SK-N-SH (cell line): ENCODE measurements at regions not wholly inside any gene's neighbourhood (a gene's known extent, or its start where the extent isn't known, plus 50 kb on each side); places are given as distances from the start of the nearest gene placed in this dataset.

ENCODE experiments used
- CTCF ChIA-PET: fragments of 300-600, 350-600 bp; formaldehyde crosslinking; extraction: SDS; loops from one replicate; lab custom pipeline; 2021; lab: Yijun Ruan, JAX
- POLR2A ChIA-PET: fragments of 350-600 bp; sonication (Branson Sonifier 250); formaldehyde crosslinking; extraction: SDS; loops from one replicate; lab custom pipeline; 2020; ENCODE audit warnings: antibody characterized with exemption, inconsistent platforms; lab: Yijun Ruan, JAX
- DNase-seq: peaks from one replicate; pipeline ENCODE4 v3.0.0; 2012
- H2AFZ ChIP-seq: fragments of 200-600 bp; sonication (generic); 2 replicates; pipeline ENCODE4 v1.8.1; 2016; ENCODE audit warnings: antibody characterized with exemption, mild to moderate bottlenecking, low read depth
- H3F3A ChIP-seq: fragments of 200-600 bp; sonication (generic); replicated peaks from 2 replicates; pipeline ENCODE3; 2016; ENCODE audit warnings: antibody characterized with exemption, mild to moderate bottlenecking; ENCODE audit not compliant: insufficient read depth
- H3K27ac ChIP-seq, 2 experiments: fragments of 200-500 bp in 1 of 2; fragments of 200-600 bp in 1 of 2; sonication (Bioruptor generic) in 1 of 2; sonication (generic), shearing (Covaris generic) in 1 of 2; 2 replicates each; pipeline versions ENCODE4 v1.5.1 to v1.6.1; 2014 to 2016; ENCODE audit warnings: low read depth in 2 of 2, inconsistent platforms in 1 of 2, low read length in 1 of 2, mild to moderate bottlenecking in 1 of 2, mixed read lengths in 1 of 2
- H3K27me3 ChIP-seq: fragments of 200-600 bp; sonication (generic), shearing (Covaris generic); 2 replicates; pipeline ENCODE4 v1.6.1; 2016; ENCODE audit warnings: mixed run types; ENCODE audit not compliant: insufficient read depth
- H3K36me3 ChIP-seq, 2 experiments: fragments of 200-500 bp in 1 of 2; fragments of 200-600 bp in 1 of 2; sonication (Bioruptor generic) in 1 of 2; sonication (generic) in 1 of 2; replicated peaks in 1 of 2; 2 replicates each; pipeline versions ENCODE3 to v1.5.1; 2014 to 2016; ENCODE audit warnings: low read length in 1 of 2, mild to moderate bottlenecking in 1 of 2; ENCODE audit not compliant: insufficient read depth in 2 of 2, control insufficient read depth in 1 of 2
- H3K4me1 ChIP-seq, 2 experiments: fragments of 200-500 bp in 1 of 2; fragments of 200-600 bp in 1 of 2; sonication (Bioruptor generic) in 1 of 2; sonication (generic), shearing (Covaris generic) in 1 of 2; 2 replicates each; pipeline versions ENCODE4 v1.5.1 to v1.6.1; 2014 to 2016; ENCODE audit warnings: low read depth in 1 of 2, low read length in 1 of 2, mixed run types in 1 of 2; ENCODE audit not compliant: insufficient read depth in 2 of 2, control insufficient read depth in 1 of 2
- H3K4me2 ChIP-seq: fragments of 200-600 bp; sonication (generic), shearing (Covaris generic); 2 replicates; pipeline ENCODE4 v1.6.1; 2017; ENCODE audit warnings: mixed run types
- H3K4me3 ChIP-seq, 2 experiments: fragments of 200-500 bp in 1 of 2; fragments of 200-600 bp in 1 of 2; sonication (Bioruptor generic) in 1 of 2; sonication (generic), shearing (Covaris generic) in 1 of 2; 2 replicates each; pipeline versions ENCODE4 v1.5.1 to v1.8.1; 2014 to 2016; ENCODE audit warnings: low read depth in 2 of 2, inconsistent platforms in 1 of 2, low read length in 1 of 2, mild to moderate bottlenecking in 1 of 2, mixed read lengths in 1 of 2, moderate library complexity in 1 of 2
- H3K79me2 ChIP-seq: fragments of 200-600 bp; sonication (generic); 2 replicates; pipeline ENCODE4 v1.8.1; 2017; ENCODE audit warnings: mild to moderate bottlenecking; ENCODE audit not compliant: insufficient read depth
- H3K9ac ChIP-seq: fragments of 200-600 bp; sonication (generic); 2 replicates; pipeline ENCODE4 v1.6.1; 2017; ENCODE audit warnings: mixed run types
- H3K9me2 ChIP-seq: fragments of 200-600 bp; sonication (generic); 2 replicates; pipeline ENCODE4 v1.6.1; 2017; ENCODE audit warnings: mixed run types
- H3K9me3 ChIP-seq: fragments of 200-600 bp; sonication (generic); 2 replicates; pipeline ENCODE4 v1.6.1; 2017; ENCODE audit warnings: mixed run types, mild to moderate bottlenecking, moderate library complexity
- H4K20me1 ChIP-seq: fragments of 200-600 bp; sonication (generic); 2 replicates; pipeline ENCODE4 v1.6.1; 2017; ENCODE audit warnings: mild to moderate bottlenecking, mixed run types; ENCODE audit not compliant: insufficient read depth
- CHD2 ChIP-seq: fragments of 150-350 bp; IDR thresholded peaks from 2 replicates; pipeline ENCODE4 v1.6.1; 2018; ENCODE audit warnings: low read length; ENCODE audit not compliant: partially characterized antibody
- CTCF ChIP-seq: fragments of 200-600 bp; sonication (generic); IDR thresholded peaks from 2 replicates; pipeline ENCODE4 v1.6.1; 2017; ENCODE audit warnings: antibody characterized with exemption, mild to moderate bottlenecking, moderate library complexity
- EZH2phosphoT487 ChIP-seq: fragments of 200-600 bp; sonication (generic); IDR thresholded peaks from 2 replicates; pipeline ENCODE4 v1.6.1; 2017; ENCODE audit warnings: low read depth, mixed run types, mild to moderate bottlenecking, antibody characterized with exemption, moderate library complexity, borderline replicate concordance
- FOSL2 ChIP-seq: IDR thresholded peaks from 2 replicates; pipeline ENCODE4 v1.4.0; 2012; ENCODE audit warnings: low read depth, mild to moderate bottlenecking, moderate library complexity, borderline replicate concordance
- FOXJ3 ChIP-seq: sonication (generic); formaldehyde crosslinking; IDR thresholded peaks from 2 replicates; pipeline ENCODE4 v1.5.1; 2020; ENCODE audit warnings: mild to moderate bottlenecking, missing genetic modification reagents
- NFIC ChIP-seq: IDR thresholded peaks from 2 replicates; pipeline ENCODE4 v1.4.0; 2012; ENCODE audit warnings: borderline replicate concordance
- NRF1 ChIP-seq: IDR thresholded peaks from 2 replicates; pipeline ENCODE4 v1.6.1; 2012; ENCODE audit warnings: low read depth, mild to moderate bottlenecking, low read length
- POLR2AphosphoS5 ChIP-seq: IDR thresholded peaks from 2 replicates; pipeline ENCODE4 v1.6.1; 2012; ENCODE audit warnings: low read depth, low read length
- RXRA ChIP-seq: IDR thresholded peaks from 2 replicates; pipeline ENCODE4 v1.4.0; 2012; ENCODE audit warnings: low read depth, mild to moderate bottlenecking, borderline replicate concordance
- TCF12 ChIP-seq: IDR thresholded peaks from 2 replicates; pipeline ENCODE4 v1.4.0; 2012
- TEAD4 ChIP-seq: IDR thresholded peaks from 2 replicates; pipeline ENCODE4 v1.4.0; 2012; ENCODE audit warnings: mild to moderate bottlenecking, borderline replicate concordance; ENCODE audit not compliant: insufficient read depth
- USF1 ChIP-seq: IDR thresholded peaks from 2 replicates; pipeline ENCODE4 v1.4.0; 2012; ENCODE audit warnings: low read depth, borderline replicate concordance
- USF2 ChIP-seq: fragments of 150-350 bp; IDR thresholded peaks from 2 replicates; pipeline ENCODE4 v1.6.1; 2017; ENCODE audit warnings: antibody characterized with exemption, low read length, low read depth, borderline replicate concordance
- YY1 ChIP-seq: IDR thresholded peaks from 2 replicates; pipeline ENCODE4 v1.4.0; 2012; ENCODE audit warnings: low read depth, mild to moderate bottlenecking
- WGBS: methylation state at CpG from one replicate; pipeline ENCODE4 v1.1.6; 2017; ENCODE audit warnings: low lambda C conversion rate; 5-methylcytosine and 5-hydroxymethylcytosine counted together
- TF ChIP-seq, protein P1 (sequence below): IDR thresholded peaks from 2 replicates; pipeline ENCODE4 v1.6.1; 2012; ENCODE audit warnings: mild to moderate bottlenecking, low read depth, low read length, moderate library complexity
- TF ChIP-seq, protein P2 (sequence below): IDR thresholded peaks from 2 replicates; pipeline ENCODE4 v1.4.0; 2012; ENCODE audit warnings: low read depth
- TF ChIP-seq, protein P3 (sequence below): IDR thresholded peaks from 2 replicates; pipeline ENCODE4; 2012

DNA sequence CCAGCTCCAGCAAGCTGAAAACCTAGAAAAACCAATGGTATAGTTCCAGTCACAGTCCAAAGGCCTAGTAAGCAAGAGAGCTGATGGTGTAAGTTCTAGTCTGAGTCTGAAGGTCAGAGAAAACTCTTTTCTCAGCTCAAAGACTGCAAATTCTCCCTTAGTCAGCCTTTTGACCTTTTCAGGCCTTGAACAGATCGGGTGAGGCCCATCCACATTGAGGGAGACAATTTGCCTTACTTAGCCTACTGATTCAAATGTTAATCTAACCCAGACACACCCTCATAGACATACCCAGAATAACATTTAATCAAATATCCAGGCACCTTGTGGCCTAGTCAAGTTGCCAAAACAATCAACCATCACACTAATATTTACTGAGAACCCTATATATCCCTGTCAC is 110.8 kb upstream of the KCNJ3 start:
- Histone ChIP-seq H4K20me1 (no peaks in the 10 kb centered on the region), H3K4me3 (no peak overlapping the region), H3K9me3 (no peaks in the 10 kb centered on the region), H3K36me3 (no peaks in the 10 kb centered on the region), H3K4me2 (no peak overlapping the region), H2AFZ (no peak overlapping the region), H3K9me2 (no peaks in the 10 kb centered on the region), H3K4me1 (no peaks in the 10 kb centered on the region), H3K79me2 (no peaks in the 10 kb centered on the region), H3K27ac (no peak overlapping the region), H3K27me3 (no peaks in the 10 kb centered on the region), H3K9ac (no peak overlapping the region), H3F3A (no peaks in the 10 kb centered on the region)
- CTCF ChIA-PET, result interaction anchor here (1.0 kb wide), 1 partner anchor 23 kb away, joined by 3 read pairs; no protein-coding TSS in a partner anchor
- POLR2A ChIA-PET, result no interaction called here
- 0% methylated on average over 1 of the region's 1 CpG for WGBS
- TF ChIP-seq, protein P1, sequence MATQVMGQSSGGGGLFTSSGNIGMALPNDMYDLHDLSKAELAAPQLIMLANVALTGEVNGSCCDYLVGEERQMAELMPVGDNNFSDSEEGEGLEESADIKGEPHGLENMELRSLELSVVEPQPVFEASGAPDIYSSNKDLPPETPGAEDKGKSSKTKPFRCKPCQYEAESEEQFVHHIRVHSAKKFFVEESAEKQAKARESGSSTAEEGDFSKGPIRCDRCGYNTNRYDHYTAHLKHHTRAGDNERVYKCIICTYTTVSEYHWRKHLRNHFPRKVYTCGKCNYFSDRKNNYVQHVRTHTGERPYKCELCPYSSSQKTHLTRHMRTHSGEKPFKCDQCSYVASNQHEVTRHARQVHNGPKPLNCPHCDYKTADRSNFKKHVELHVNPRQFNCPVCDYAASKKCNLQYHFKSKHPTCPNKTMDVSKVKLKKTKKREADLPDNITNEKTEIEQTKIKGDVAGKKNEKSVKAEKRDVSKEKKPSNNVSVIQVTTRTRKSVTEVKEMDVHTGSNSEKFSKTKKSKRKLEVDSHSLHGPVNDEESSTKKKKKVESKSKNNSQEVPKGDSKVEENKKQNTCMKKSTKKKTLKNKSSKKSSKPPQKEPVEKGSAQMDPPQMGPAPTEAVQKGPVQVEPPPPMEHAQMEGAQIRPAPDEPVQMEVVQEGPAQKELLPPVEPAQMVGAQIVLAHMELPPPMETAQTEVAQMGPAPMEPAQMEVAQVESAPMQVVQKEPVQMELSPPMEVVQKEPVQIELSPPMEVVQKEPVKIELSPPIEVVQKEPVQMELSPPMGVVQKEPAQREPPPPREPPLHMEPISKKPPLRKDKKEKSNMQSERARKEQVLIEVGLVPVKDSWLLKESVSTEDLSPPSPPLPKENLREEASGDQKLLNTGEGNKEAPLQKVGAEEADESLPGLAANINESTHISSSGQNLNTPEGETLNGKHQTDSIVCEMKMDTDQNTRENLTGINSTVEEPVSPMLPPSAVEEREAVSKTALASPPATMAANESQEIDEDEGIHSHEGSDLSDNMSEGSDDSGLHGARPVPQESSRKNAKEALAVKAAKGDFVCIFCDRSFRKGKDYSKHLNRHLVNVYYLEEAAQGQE, result no peak
- TF ChIP-seq USF1, result no peak
- TF ChIP-seq, protein P2, sequence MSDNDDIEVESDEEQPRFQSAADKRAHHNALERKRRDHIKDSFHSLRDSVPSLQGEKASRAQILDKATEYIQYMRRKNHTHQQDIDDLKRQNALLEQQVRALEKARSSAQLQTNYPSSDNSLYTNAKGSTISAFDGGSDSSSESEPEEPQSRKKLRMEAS, result no peak
- TF ChIP-seq RXRA, result no peak
- TF ChIP-seq NFIC, result no peak
- TF ChIP-seq, protein P3, sequence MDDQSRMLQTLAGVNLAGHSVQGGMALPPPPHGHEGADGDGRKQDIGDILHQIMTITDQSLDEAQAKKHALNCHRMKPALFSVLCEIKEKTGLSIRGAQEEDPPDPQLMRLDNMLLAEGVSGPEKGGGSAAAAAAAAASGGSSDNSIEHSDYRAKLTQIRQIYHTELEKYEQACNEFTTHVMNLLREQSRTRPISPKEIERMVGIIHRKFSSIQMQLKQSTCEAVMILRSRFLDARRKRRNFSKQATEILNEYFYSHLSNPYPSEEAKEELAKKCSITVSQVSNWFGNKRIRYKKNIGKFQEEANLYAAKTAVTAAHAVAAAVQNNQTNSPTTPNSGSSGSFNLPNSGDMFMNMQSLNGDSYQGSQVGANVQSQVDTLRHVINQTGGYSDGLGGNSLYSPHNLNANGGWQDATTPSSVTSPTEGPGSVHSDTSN, result no peak
- no peak for DNase-seq

DNA sequence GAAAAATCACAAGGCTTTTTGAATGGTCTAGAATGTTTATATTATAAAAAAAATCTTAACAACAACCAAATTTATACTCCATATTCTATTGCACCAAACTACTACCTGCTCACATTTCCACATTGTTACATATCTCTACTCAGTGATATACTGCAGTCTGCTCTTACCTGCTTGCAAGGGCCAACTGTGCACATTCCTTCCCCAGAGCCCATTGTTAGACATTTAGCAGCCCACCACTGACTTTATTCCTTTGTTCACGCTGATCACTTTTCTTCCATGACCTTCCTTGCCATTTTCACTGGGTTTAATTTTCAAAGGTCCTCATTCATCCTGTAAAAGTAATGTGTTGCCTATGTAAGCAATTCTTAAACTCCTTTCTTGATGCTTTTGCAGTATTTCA is 109.7 kb upstream of the KCNJ3 start:
- Histone ChIP-seq H2AFZ (no peak overlapping the region), H3K9me3 (no peaks in the 10 kb centered on the region), H3K79me2 (no peaks in the 10 kb centered on the region), H3K4me1 (no peaks in the 10 kb centered on the region), H3K27ac (no peak overlapping the region), H3K4me2 (no peak overlapping the region), H3K9ac (no peak overlapping the region), H3K36me3 (no peaks in the 10 kb centered on the region), H4K20me1 (no peaks in the 10 kb centered on the region), H3K27me3 (no peaks in the 10 kb centered on the region), H3K4me3 (no peak overlapping the region), H3K9me2 (no peaks in the 10 kb centered on the region), H3F3A (no peaks in the 10 kb centered on the region)
- ChIA-PET POLR2A (no interaction called here), CTCF (interaction anchor here (0.8 to 1.9 kb wide), 2 partner anchors 14 to 35 kb away, joined by 3 to 6 read pairs; no protein-coding TSS in a partner anchor)
- no peak for DNase-seq
- WGBS, result 0% methylated on average over 1 of the region's 1 CpG
- TF ChIP-seq EZH2phosphoT487, result no peak
- TF ChIP-seq TEAD4, result no peak
- no peak for TF ChIP-seq CTCF
- TF ChIP-seq FOSL2, result no peak
- no peak for TF ChIP-seq NRF1
- no peak for TF ChIP-seq TCF12
- no peak for TF ChIP-seq POLR2AphosphoS5
- TF ChIP-seq FOXJ3 (CRISPR knock-in tag), result no peak
- TF ChIP-seq YY1, result no peak
- no peak for TF ChIP-seq USF2
- TF ChIP-seq CHD2, result no peak
- TF ChIP-seq RXRA, result no peak
